ENCODE measurements at regions not wholly inside any gene's neighbourhood (a gene's known extent, or its start where the extent isn't known, plus 50 kb on each side); places are given as distances from the start of the nearest gene placed in this dataset.

DNA sequence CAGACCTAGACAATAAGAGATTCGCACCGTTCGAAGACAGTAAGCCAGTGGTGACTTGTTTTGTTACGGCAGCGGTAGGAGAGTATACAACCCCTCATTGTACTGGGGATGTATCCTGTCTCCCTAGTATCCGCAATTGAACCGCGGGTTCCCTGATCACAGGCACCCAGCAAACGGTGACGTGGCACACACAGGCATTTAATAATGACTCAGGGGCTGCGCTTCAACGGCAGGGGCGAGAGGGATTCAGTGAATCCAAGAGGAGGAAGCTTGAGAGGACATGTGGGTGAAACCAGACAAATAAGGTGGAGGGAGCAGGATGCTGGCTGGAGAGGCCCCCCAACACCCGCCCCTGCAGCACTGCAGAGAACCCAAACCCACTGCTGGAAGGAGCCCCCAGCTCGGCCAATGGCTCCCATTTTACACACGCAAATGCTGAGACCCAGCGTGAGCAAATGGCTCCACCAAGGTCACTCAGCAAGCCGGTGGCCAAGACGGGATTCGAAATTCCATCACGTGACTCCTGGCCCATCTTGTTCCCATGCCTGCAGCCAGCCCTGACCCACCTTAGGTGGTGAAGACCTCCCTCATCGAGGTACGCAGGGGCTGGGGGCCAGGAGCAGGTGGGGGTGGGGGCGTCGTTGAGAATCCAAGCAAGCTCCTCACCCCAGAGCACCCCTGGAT is 149.9 kb downstream of the SYF2 start:
- peak; percentile 33 for DNase-seq (ENCODE audit: low read depth, low spot score)

DNA sequence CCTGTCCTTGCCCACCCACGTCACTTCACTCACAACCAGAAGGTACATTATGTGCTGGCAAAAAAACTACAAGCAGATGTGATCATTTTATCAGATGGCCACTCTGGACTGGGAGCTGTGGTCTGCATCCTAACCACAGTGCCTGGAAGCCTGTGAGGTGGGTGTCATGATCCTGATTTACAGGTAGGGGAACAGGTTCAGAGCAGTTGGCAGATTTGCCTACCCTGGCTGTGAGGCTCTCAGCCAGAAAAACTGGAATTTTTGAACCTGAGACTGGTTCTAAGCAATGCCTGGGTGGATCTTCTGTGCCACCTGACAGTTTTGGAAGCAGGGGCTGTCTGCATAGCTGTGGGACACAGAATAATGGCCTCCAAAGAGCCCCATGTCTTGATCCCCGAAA is 150.8 kb downstream of the SYF2 start:
- DNase-seq (ENCODE audit: low read depth, low spot score), result no peak

DNA sequence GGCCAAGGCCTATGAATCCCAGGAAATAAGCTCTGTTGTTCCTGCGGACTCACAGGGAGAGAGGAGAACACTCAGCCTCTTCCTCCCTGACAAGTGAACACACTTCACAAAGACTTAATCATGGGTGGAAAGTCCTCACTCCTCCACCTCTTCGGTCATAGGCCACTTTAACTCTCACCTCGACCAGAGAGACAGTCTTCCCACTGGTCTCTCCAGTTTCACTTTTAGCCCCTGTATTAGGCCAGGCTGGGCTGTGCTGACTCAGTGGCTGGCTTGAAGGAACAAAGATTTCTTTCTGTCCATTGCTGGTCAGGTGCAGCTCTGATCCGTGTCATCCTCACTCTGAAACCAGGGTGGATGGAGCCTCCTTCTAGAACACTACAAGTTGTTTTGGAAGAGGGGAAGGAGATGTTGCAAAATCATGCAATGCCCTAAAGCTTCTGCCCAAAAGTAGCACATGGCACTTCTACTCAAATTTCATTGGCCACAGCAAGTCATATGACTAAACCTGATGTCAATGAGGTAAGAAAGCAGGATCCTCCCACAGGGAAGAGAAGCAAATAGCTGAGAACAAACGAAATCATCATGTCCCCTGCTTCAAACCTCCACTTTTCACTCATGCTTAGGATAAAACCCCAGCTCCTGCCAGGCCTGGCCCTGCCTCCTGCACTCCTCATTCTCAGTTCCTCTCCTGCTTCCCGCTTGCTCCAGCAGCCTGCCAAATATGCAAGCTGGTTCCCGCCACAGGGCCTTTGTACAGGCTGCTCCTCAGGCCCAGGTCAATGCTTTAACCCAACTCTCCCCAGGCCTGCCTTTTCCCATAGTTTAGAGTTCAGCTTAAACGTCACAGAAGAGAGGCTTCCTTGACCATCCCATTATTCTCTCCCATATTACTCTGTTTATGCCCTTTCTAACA is 150.5 kb upstream of the RUNX3 start:
- no peak for DNase-seq (ENCODE audit: low read depth, low spot score)

DNA sequence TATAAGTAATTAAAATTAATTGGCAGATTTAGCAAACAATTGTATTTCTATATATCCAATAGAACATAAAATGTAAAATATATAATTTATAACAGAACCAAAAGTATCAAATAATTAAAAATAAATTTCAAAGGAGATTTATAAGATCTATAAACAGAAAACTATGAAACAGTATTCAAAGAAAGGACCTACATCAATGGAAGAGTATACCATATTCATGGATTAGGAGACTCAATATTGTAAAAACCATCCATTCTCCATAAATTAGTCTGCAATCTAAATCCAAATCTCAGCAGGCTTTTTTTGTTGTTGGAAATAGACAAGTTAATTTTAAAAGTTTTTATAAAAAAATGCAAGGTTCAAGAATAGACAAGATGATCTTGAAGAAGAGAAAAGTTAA is 149.0 kb upstream of the RUNX3 start:
- no peak for DNase-seq (ENCODE audit: low read depth, low spot score)

DNA sequence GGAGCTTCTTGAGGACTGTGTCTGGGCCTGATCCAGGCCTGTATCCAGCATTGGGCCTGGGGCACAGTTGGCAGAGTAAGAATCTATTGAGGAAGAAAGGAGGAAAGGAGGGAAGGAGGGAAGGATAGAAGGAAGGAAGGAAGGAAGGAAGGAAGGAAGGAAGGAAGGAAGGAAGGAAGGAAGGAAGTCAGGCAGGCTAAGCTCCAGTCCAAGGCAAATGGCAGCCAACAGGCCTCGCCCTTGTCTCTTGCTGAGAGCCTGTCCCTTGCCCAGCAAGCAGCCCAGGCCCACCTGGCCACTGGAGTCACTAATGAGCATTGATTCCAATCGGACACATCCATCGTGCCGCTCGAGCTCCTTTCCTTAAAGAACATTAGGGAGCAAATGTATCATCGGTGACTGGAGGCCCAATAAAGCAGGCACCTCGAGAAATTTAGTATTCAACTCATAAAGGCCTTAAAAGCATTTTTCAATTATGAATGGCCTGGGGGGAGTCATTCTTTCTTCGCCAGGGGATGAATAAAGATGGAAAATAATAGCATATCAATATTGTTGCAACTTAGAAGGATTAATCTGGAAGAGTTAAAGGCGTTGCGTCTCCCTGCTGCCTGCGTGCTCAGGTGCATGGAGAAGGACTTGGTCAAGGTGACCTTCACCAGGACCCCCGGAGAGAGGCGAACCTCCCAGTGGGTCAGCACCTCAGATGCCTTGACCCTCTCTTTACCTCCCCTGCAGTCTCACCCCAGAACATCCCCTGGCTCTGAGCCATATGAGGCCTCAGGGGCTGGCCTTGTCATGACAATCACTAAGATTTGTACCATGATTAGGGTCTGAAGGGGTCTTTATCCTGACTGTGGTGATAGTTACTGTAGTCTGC is 144.5 kb upstream of the RUNX3 start:
- DNase-seq (ENCODE audit: low read depth, low spot score), result no peak

DNA sequence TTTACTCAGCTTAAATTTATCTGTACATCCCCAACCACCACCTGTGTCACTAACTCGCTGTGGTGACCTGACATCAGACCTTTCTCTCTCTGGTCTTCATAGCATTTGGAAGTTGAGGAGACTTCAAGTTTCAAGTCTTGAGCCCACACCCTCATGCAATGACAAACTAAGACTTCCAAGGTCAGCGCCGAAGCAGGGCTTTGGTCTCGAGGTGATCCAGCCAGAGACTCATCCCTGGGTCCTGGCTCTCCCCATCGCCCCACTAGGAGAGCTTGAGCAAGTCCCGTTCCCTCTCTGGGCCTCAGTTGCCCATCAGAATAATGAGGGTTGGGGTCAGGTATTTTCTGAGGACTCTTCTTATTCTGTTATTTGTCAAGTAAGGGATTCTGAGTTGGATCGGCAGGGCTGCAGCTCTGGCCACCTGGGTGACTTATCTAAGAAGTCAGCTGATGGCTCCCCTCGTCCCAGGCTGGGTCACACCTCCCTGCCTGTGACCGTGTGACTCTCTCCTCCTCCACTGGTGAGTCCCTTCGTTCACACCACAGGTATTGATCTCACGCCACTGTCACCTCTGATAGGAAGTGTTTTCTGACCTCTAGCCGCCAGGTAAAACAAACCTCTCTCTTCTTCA is 143.7 kb upstream of the RUNX3 start:
- no peak for DNase-seq (ENCODE audit: low read depth, low spot score)

DNA sequence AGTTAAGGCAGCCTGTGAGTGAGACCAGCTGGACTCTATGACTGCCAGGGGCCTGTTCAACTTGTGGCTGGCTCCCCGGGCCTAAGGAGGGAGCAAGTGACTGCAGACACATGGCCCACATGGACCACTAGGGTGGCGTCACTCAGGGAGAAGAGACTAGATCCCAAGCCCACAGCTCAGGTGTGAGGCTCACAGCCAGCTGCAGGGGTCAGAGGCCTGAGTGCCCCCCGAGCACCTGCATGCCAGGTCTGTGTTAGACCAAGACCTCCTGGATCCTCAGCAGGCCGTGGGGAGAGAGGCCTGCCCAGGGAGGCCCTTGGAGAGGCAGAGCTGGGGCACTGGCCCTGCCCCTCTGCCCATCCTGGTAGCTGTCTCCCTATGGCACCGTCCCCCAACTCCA is 142.4 kb upstream of the RUNX3 start:
- no peak for DNase-seq (ENCODE audit: low read depth, low spot score)

DNA sequence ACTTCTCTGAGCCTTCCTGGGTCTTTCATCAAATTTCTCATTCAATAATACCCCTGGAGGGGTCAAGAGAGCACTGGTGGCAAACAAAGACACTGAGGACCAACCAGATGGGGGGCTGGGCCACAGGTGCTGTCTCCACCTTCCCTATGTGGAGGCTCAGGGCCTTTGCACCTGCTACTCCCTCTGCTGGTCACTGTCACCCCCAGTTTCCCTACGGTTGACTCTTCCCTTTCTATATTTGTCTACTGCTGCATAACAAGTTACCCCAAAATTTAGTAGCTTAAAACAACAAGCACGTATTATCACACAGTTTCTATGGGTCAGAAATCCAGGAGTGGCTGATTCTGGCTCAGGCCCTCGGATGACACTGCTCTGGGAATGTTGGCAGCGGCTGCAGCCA is 138.8 kb upstream of the RUNX3 start:
- DNase-seq (ENCODE audit: low read depth, low spot score), result no peak

DNA sequence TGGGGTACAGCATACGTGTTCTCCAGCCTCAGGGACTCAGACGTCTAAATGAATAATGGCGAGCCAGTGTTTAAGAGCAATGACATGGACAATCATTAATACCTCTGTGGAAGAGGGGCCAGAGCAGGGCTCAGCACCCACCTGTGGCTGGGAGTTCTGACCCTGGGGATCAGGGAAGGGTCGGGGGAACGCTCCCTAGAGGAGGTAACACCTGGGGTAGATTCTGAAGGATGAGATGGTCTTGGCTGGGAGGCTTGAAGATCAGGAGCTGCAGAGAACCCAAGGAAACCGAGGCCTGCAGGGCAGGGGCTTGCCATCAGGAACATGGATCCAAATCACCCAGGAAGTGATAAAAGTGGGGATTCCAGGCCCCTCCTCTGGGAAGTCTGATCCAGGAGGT is 138.2 kb upstream of the RUNX3 start:
- DNase-seq (ENCODE audit: low read depth, low spot score), result no peak

DNA sequence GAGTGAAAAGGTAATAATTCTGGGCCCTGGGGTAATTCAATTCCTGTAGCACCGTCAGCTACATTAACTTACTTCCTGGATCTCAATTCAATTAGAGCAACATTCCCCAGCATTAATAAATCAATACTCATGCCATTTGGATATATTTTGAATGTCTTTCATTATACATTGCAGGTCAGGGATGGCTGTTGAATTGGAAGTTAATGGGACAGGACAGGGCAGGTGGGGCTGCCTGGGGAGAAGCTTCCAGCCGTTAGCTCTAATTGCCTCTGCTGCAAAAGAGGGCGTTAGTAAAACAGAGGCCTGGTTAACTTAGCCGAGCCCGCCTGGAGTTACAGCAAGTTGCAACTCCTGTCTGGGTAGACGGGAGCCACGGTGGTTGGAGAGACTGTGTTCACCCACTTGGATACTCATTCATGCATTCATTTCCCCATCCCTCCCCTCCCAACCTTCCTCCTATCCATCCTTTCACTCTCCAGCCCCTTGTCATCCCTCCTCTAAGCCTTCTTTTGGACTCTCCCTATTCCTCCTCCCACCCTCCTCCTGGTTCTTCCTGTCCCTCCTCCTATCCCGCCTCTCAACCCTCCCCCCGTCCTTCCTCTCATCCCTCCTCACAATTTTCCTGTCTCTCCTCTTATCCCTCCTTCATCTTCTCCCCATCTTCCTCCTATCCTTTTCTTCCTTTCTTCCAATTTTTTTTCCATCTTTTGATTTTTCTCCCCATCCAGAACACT is 137.6 kb upstream of the RUNX3 start:
- no peak for DNase-seq (ENCODE audit: low read depth, low spot score)

DNA sequence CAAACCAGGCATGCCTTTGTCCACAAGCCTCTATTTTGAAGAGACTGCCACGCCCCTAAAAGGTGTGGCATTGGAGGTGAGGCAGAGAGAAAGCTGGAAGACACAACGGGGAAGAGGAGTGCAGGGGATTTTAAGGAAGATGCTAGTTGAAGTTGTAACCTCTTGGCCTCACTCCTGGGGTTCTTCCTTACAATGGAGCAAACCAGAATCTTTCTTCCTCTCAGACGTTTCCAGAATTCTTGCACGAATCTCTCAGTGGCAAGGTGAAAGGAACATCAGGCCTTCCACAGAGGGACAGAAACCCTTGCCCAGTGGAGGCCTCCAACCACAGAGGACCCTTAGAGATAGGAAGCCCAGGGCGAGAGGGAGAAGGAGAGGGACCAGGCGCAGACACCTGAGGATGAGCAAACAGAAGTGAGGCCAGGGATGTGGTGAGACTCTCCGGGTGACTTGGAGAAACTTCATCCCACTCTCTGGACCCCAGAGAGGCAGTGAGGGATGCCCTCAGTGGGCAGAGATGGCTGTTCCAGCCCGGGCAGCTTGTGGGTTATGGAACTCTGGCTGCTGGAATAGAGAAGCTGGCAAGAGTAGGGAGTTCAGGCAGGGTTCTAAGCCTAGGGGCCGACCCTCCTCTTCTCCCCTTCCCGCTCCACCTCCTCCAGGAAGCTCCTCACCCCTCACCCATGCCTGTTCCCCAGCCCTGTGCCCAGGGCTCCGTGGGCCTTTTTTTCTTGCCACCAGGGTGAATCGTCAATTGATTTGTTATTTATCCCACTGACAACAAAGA is 136.8 kb upstream of the RUNX3 start:
- DNase-seq (ENCODE audit: low read depth, low spot score), result no peak

DNA sequence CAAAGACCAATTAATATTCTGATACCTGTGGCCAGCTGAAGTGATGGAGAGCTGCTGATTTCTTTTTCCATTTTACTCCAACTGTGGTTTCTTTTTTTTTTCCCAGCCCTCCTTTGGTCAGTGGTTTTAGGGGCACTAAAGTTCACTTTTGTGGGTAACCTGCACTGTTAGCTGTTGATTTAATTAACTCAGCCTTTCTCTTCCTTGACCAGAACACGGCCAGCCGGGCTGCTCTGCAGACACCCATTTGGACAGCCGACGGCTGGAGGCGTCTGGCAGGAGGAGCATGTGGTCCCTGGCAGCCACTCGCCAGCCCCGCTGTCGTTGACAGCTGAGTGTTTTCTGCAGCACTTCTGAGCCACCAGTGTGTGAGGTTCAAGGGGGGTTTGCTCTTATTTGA is 136.2 kb upstream of the RUNX3 start:
- DNase-seq (ENCODE audit: low read depth, low spot score), result peak; percentile 79

DNA sequence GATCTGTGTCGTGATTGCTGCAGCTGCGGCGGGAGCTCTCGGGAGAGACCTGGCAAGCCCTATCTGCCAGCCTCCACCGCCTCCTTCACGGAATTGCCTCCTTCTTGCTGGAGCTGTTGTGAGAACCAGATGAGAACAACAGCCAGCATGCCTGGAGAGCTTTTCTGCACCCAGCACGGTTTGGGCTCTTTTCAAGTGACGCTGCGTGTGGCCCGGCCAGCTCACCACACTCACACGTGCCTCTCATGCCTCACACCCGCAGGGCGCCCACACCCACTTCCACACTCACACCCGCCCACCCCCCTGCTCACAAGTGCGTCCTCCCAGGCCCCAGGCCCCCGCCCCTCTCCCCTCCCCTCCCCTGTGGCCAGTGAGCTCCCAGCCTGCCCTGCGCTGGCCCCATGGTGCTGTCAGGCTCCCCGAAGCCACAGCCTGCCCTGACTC is 135.7 kb upstream of the RUNX3 start:
- peak; percentile 83 for DNase-seq (ENCODE audit: low read depth, low spot score)

DNA sequence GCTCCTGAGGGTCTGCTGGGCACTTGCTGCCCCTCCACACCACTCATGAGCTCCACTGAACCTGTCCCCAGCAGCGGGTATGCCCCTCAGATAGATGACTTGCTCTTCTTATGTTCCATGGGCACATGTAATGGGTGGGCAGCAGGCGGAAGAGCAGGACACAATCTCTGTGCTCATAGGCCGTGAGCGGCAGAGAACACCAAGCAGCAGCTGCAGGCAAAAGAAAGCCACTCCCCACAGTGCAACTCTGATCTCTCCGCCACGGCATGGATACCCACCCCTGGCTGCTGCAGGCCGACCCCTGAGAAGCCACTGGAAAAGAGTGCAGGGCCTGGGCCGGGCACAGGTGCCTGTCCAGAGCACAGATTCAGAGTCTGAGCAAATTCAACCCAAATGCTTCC is 135.2 kb upstream of the RUNX3 start:
- peak; percentile 7 for DNase-seq (ENCODE audit: low read depth, low spot score)

DNA sequence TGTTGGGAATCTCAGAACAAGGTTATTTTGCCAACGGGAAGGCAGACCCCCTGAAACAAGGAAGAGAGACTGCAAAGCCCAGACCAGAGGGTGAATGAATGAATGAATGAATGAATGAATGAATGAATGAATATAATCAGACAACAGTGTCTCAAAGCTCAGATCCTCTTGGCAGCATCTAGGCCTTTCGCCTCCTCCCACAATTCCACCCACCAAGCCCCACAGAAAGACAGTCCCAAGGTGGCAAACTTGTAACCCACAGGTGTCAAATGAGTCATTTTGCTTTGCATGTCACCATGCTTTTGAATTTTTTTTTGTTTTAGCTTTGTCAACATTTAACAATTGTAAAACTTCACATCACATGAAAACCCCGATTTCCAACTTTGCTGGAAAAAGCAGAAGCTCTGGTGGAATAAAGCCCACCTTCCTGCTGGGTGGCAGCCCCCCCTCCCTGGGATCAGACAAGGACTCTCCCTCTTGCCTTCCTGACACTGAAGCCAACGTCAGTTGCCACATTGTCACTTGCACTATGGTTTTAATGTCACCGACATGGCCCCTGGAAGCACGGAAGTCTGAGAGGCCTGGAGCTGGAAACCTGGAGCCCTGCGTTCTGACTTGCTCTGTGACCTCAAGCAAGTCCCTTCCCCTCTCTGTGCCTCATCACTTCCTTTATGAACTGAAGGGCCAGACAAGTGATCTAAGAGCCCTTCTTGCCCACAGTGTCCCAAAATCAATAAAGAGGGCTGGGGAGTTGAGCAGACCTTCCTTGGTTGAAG is 134.6 kb upstream of the RUNX3 start:
- no peak for DNase-seq (ENCODE audit: low read depth, low spot score)

DNA sequence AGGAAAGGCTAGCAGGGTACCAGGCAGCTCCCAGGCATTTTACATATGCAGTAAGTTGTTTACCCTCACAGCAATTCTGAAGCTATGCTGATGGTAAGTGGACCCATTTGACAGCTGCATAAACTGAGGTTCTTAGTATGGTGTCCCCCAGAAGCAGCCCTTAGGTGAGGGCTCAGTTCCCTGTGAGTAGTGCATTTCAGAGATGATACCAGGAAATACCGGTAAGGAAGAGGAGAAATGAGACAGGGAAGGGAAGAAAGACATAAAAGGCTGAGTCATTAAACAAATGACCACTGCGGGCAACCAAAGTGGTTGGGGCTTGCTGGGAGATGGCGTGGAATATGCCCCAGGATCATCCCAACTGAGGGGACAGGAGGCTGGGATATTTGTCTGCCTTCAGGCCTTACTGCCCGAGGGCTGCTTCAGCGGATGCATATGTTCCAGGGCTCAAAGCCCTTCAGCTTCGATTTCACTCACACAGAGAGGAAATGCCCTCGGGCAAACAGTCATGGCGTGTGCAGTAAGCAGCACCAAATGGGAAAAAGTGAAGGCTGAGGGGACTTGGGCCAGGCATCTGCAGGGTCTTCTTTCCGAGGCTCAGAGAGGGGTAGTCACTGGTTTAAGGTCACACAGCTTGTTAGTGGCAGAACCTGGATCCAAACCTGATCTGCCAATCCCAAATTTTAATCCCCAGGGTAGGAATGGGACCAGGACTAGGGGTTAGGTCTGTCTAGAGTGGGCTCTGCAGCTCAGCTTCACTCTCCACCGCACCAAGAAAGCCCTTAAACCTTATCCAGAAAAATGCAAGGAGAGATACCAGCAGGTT is 133.7 kb upstream of the RUNX3 start:
- peak; percentile 7 for DNase-seq (ENCODE audit: low read depth, low spot score)

DNA sequence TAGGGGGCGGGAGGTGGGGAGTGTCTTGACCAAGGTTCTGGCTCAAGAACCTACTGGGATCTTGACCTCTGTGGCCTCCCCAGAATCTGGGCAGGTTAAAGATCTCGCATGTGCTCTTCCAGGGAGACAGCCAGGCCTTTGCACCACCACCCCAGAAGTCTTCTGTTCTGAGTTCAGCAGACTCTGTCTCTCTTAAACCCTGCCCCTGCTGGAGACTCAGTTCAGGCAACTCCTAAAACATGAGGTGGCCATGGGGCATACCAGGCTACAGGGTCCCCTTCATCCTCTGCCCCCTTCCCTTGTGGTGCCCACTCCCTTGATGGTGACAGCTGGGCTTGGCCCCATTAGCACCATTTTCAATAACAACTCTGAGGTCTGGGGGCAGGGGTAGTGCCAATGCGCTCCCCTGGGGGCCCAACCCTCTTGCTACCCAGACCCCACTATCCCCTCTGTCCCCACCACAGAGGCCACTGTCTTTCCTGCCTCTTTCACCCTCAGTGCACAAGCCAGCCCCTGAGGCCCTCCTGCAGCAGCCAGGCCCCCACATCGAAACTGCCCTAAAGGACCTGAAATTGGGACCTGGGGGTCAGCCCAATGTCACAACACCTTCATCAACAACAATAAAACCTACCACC is 132.7 kb upstream of the RUNX3 start:
- DNase-seq (ENCODE audit: low read depth, low spot score), result no peak

All from astrocyte of the hippocampus (primary cell).